ENCODE measurements at regions not wholly inside any gene's neighbourhood (a gene's known extent, or its start where the extent isn't known, plus 50 kb on each side); places are given as distances from the start of the nearest gene placed in this dataset.

DNA sequence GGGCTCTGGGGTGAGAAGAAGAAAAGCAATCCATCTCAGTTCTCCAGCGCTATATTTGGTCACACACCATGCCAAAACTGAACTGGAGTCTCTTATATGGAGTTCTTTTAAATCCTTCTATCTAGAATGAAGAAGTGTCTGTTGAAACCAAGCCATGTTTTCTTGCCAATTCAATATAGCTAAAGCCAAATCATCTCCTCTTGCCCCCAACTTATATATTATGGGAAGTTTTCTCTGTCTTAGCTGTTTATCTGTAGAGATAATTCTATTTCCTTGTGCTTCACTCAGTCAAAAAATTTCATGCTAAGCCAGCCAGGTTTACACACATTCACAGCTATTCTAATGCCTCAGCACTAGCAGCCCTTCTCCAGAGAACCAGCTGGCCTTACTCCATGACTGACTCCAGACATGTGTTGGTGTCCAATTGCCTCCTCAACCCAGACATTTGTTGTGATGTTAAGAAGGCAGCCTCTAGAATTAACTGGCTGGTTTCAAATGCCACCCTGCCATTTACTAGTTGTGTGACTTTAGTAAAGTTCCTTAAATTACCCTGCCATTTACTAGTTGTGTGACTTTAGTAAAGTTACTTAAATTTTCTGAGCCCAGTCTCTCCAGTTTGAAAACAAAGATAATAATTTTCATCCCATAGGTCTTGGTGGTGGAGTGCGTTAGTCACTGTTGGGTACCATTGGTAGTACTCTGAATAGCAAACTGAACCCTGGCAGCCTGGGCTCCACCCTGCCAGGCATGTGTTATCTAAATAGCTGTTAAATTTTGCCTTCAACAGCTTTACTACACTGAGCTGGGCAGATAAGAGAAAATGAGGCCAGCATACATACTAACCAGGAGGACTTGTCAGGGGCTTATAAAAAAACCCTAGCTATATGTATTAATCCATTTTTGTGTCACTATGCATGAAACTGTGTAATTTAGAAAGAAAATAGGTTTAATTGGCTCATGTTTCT, 525.1 kb downstream of the LMO7 start:
- DNase-seq: no peak

DNA sequence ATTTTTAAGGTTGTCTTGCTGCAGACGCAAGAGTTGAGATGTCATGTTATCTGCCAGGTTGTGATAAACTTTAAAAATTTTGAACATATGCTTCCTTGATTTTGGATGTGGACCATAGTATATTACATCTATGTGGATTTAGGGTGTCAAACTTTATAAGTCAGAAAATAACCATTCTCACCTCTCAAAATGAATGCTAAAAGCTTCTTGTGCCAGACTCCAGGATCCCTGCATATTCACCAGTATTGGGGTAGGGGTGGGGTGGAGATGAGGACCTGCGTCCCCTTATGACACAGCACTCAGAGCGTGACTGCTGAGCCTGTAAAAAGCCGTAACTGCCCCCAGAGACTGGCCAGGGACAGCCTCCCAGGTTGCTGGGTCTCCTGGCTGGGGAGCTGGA, 524.4 kb downstream of the LMO7 start:
- no peak for DNase-seq

DNA sequence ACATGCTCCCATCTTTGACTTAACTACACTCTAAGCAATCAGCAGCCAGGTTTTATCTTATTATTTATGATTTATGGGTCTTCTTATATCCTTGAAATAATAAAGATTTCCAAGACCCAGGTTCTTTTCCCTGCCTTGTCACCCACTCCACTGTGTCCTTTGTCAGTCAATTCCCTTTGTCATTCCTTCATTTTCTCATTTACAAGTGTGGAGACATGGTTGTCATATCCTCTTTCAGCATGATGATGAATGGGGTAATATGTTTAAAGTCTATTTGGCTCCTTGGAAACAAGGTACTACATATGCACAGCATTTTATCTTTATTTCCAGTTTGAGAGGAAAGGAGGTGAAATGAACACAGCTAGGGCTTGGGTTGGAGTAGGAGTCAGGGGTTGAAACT, 521.8 kb downstream of the LMO7 start:
- DNase-seq: no peak

DNA sequence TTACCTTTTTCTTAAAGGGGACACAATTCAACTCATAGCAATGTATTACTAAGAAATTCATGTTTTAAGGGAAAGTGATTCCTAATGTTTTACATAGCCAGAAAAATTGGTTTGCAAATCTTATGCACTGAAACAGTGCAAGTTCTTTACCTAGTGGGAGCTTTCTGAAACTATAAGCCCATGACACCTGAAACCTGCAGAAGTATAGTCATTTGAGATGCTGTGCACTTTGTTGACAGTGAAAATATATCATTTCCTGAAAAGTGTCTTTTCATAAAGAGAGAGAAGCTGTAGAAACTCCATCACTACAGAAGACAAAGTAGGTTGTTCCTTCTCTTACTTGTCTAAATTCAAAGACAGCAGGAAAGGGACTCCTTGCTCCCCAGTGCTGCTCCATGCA, 517.1 kb downstream of the LMO7 start:
- DNase-seq: no peak

DNA sequence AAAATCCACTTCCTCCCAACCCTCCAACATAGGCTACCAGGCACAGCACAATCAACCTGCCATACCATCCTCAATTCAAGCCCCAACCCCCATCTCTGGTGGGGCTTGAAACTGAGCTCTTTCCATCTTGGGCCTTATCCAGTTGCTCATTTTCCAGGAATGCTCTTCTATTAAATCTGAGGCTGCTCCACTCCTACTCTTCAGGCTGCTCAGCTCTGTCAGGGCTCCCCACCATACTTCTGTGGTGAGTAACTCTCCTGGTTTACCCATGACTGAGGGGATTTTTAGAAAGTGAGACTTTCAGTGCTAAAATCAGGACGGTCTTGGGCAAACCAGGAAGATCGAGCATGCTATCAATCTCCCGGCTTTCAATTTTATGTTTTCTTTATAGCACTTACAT, 512.8 kb downstream of the LMO7 start:
- no peak for DNase-seq

DNA sequence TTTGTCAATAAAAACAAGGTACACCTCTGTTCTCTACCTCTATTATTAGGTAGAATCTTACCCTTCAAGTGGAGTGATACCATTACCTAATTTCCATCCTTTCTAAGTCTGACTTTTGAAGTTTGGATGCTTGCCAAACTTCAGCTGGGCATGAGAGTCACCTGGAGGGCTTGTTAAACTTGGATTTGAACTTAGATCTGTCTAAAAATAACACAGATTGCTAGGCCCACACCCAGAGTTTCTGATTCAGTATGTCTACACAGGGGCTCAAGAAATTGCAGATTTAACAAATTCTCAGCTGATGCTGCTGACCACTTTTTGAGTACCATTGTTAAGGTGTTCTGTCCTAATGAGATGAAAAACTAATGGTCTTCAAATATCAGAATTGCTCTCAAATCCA, 512.2 kb downstream of the LMO7 start:
- DNase-seq: no peak

DNA sequence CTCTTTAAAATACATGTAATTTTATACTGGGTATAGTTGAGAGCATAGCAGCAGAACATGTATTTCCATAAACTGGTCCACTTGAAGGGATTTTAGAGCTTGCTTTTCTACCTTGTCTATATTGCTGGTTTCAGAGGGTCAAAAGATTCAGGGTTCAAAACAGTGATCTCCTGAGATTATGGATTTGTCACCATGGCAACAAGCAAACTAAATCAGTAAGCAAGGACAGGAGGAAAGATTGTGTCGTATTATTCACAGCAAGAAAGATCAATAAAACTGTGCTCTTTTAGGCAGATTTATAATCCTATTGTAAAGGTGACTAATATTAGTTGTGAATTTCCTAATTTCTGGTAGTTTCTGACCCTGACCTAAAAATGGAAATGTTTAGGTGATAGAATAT, 496.4 kb downstream of the LMO7 start:
- DNase-seq: no peak

DNA sequence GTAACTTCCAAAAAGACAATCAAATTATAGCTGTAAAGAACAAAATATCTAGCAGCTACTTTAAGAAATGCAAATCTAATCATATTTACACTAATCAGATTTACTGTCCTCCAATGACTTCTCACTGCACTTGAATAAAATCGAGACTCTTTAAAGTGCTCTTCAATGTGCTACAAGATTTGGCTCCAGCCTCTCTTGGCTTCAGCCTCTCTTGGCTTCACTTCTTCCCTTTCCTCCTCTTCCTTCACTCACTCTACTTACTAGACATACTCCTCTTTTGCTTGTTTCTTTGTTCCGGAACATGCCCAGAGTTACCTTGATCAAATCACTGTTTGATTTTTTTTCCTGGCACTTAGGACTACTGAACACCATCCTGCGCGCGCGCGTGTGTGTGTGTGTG, 495.4 kb downstream of the LMO7 start:
- no peak for DNase-seq

DNA sequence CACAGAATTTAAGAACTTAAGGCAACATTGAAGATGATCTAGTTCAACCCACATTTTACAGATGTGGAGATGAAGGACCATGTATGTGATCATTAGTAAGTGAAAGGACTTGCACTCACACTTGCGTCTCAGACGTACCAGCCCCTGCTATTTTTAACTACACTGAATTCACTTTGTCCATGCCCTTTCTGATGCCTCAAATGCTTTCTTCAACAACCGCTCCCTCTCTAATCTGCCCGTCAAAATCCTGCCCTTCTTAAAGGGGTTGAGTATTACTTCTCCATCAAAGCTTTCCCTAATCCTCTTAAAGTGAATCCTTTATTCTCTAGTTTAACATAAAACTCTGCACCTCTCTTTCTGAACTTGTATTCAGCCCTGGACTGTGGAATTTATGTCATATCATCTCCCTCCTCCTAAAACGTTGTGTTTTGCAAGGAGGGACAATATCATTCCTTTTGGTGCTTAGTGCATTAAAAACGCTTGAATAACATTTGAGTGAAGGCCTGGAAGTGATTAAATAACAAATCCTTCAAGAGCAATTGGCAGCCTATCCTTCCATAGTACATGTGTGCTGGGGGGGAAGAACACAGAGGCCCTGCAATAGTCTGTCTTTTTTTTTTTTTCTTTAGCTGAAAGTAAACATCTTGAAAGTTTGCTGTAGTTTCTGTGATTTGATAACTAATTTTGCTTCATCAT, 493.3 kb downstream of the LMO7 start:
- no peak for DNase-seq

DNA sequence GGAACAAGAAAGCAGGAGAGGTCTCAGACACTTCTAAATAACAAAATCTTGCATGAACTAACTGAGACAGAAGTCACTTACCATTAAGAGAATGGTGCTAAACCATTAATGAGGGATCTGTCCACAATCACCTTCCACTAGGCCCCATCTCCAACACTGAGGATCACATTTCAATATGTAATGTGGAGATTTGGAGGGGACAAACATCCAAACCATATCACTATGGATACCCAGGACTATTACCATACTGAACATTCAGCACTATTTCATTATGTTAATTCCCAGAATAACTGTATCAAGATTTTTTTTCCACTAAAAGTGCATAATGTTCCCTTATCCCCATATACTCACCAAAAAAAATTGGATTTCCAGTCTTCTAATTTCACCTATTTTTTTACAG, 491.8 kb downstream of the LMO7 start:
- no peak for DNase-seq

DNA sequence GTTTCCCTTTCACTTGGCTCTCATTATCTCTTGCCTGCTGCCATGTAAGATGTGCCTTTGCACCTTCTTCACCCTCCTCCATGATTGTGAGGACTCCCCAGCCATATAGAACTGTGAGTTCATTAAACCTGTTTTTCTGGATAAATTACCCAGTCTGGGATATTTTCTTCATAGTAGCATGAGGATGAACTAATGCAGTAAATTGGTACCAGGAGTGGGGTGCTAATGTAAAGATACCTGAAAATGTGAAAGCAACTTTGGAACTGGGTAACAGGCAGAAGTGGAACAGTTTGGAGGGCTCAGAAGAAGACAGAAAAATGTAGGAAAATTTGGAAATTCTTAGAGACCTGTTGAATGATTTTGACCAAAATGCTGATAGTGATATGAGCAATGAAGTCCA, 487.4 kb downstream of the LMO7 start:
- DNase-seq: no peak

DNA sequence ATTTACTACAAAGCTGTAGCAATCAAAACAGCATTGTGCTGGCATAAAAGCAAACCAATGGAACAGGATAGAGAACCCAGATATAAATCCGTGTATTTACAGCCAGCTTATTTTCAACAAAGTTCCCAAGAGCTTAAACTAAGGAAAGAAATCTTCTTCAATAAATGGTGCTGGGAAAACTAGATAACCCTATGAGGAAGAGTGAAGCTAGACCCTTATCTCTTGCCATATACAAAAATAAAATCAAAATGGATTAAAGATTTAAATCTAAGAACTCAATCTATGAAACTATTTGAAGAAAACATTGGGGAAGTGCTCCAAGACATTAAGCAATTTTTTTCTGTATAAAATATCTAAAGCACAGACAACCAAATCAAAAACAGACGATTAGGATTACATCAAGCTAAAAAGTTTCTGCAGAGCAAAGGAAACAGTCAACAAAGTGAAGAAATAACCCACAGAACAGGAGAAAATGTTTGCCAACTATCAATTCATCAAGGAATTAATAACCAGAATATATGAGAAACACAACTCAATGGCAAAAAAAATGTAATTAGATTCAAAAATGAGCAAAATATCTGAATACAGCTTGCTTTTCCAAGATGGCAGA, 480.7 kb downstream of the LMO7 start:
- DNase-seq: no peak

DNA sequence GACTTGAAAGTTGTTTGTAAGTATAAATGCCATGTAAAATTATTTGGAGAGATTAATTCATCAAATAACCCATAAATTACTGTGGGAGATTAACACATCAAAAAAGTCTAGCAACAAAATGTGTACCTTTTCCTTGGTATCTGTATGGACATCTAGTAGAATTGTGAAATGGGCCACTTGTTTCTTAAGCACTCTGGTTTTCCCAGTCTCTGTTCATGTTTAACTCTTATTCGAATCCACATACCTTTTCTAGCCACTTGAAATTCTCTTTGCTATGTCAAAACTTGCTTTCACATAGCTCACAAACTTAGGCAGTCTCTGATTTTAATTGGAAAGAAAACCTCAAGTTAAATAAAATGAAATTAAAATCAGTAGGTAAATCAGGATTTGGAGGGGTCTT, 470.6 kb downstream of the LMO7 start:
- no peak for DNase-seq

DNA sequence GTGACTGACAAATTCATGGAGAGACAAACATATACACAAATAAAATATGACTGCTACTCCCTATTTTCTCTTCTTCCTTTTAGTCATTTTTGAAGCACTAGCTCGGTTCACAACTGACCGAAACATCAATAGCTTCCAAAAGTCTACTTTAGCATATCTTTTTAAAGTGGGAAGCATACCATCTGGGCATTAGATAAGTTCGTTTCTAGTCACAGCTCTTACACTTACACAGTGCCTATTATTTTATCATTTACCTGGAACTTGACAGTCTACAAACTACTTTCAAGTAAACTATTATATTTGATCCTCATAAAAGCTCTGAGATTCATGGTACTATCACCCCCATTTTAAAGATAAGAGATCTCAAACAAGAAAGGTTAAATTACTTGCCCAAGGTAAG, 458.5 kb downstream of the LMO7 start:
- DNase-seq: no peak

DNA sequence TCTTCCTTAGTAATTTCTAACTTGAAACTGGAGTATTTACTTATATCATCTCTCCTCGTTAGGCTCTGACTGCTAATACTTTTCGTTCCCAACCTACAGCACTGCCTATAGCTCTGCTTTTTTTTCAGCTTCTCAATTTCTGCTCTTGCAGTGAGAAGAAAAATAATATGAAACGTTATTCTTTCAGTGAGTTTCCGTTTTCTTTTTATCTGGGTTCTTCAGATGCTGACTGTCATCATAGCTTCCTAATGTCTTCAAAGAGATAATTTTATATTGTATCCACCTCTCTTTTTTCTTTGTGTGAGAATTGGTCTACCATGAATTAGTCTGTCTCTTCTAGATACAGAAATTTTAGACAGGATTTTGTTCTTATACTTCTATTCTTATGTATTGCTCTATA, 454.9 kb downstream of the LMO7 start:
- no peak for DNase-seq

DNA sequence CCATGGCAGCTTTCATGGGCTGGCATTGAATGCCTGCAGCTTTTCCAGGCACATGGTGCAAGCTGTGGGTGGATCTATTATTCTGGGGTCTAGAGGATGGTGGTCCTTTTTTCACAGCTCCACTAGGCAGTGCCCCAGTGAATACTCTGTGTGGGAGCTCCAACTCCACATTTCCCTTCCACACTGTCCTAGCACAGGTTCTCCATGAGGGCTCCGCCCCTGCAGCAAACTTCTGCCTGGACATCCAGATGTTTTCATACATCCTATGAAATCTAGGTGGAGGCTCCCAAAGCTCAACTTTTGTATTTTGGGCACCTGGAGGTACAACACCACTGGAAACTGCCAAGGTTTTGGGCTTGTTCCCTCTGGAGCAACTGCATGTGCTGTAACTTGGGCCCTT, 450.6 kb downstream of the LMO7 start:
- DNase-seq: no peak

DNA sequence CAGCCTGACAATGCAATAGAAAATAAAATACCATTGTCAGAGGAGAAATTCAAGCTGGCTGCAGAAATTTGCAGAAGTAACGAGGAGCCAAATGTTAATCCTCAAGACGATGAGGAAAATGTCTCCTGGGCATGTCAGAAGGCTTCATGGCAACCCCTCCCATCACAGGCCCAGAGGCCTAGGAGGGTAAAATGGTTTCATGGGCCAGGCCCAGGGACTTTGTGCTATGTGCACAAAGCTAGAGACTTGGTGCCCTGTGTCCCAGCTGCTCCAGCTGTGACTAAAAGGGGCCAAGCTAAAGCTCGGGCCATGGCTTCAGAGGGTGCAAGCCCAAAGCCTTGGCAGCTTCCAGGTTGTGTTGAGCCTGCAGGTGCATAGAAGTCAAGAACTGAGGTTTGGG, 431.7 kb downstream of the LMO7 start:
- no peak for DNase-seq

DNA sequence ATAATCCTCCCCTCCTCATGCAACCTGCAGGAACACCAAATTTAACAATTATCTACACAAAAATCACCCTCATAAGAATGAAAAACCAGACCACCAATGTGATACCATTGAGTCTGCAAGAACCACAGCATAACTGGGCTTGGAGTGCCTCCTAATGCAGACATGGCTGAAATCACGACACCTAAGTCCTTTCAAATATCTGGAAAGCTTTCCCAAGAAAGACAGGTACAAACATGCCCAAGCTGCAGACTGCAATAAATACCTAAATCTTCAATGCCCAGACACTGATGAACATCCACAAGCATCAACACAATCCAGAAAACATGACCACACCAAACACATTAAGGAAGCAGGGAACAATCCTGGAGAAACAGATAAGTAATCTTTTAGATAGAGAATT, 417.1 kb downstream of the LMO7 start:
- no peak for DNase-seq

DNA sequence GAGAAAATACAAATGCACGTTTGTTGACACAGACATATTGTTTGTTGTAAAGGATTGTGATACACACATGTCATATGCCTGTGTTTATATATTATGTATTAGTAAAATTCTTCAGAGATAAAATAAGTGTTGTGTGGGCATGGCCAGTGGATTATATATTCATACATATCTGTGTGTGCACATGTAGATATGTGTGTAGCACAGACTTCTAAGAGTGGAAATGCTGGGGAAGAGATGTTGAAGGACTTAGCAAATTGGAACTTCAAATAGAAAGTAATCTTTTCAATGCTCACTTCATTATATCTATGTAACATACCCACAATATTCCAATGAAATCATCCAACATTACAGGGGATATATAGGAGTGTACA, 413.2 kb downstream of the LMO7 start:
- DNase-seq: no peak

DNA sequence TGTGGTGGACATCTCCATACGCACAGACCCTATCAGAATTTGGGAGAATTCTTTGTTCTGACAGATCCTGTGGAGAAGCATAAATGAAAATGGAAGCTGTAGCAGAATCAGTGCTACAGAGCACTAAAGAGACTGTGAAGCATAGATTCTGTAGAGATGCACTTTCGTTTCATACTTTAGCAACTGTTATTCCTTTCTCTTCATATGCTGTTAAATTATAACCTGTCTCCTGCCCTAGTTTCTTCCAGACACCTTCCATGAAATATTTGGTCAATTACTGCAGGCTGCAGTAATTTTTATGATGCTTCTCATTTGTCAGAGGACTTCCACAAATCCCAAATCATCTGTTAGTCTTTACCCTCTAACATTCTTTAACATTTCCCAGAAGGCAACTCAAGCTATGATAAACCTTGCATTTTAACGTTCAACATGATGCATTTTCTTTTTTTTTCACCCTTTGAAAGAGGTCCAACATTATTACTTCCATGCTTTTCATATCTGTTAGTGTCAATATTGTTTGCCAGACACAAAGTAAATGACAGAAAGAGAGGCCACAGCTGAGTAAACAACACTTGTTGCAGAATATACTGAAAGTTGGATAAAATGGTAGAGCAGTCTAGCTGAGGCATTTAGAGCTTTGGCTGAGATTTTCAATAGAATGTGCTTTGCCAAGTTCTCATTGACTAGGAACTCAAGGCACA, 412.7 kb downstream of the LMO7 start:
- DNase-seq: no peak

DNA sequence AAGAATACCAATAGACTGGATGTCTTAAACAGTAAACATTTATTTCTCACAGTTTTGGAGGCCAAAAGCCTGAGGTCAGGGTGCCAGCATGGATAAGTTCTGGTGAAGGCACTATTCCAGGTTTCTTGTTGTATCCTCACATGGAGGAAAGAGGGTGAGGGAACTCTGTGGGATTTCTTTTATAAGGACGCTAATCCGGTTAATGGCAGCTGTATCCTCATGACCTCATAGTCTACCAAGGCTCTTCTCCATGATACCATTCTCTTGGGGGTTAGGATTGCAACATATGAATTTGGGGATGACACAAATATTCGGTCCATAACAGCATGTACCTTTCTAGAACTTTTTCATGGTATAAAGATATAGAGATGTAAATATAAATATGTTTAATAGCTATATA, 412.0 kb downstream of the LMO7 start:
- DNase-seq: no peak

DNA sequence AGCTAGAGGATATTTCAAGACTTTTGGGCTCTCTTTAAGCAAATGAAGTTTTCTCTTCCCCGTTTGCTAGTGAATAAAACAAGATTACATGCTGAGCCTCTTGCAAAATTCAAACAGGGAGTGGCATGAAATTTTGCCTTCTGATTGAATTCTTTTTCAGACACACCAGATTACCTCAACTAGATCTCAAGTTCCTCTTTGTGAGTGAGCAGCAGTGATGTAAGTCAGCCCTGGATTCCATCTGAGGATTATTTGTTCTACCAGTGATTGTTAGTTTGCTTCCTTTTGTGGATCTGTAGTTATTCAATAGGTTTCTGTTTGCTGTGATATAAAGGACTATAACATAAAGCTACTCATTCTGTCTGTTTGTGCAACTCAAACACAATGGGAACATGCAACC, 407.7 kb downstream of the LMO7 start:
- no peak for DNase-seq

DNA sequence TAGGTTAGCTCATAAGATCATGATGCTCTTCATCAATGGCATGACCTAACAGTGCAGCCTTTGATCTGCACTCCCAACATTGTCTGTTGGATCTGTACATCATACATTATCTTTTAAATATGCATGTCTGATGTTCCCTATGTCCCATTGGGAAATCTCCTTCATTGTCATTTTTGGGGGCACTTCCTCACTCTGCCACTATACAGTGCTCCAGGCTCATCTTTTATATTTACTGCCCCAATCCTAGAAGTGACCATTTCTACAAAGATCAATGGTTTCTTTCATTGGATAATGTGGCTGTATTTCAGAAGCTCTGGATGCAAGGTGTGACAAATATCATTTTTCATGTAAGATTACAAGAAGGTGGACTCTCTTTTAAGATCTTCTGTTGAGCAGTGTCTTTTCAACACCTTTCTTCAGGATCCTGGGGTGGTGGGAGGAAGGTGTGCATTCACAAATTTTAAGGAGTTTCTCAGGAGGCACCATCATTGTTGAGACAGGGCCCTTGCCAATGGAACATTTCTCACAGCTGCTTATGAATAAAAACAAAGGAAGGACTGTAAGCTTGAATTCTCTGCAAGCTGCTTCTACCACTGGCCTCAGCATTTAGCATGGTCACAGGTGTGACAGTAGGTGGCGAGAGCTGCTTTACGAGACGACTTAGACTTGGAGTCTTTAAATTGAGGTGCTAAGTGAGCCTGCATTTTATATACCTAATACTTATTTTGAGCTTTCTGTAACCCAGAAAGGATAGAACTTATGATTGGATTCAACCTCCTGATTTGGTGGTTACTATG, 403.0 kb downstream of the LMO7 start:
- DNase-seq: no peak
